ENCODE measurements at regions not wholly inside any gene's neighbourhood (a gene's known extent, or its start where the extent isn't known, plus 50 kb on each side); places are given as distances from the start of the nearest gene placed in this dataset.

DNA sequence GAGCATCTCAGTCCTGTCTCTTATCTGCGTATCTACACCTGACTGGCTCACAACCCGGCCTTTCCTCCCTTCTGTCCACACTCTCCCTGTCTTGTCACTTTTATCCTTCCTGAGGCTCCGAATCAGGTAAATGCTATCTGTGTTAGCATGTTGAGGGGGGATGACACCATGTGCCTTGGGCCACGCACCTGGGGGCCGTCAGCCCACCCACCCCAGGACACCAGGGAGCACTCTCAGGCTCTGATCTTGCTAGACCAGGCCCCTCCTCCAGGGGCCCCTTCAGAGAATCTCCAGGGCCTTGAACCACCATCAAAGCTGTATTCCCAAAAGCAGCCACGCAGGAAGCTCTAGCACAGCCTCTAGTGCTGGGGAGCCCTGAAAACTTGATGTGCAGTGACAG, 278.7 kb upstream of the SHH start:
- FAIRE-seq: no peak

DNA sequence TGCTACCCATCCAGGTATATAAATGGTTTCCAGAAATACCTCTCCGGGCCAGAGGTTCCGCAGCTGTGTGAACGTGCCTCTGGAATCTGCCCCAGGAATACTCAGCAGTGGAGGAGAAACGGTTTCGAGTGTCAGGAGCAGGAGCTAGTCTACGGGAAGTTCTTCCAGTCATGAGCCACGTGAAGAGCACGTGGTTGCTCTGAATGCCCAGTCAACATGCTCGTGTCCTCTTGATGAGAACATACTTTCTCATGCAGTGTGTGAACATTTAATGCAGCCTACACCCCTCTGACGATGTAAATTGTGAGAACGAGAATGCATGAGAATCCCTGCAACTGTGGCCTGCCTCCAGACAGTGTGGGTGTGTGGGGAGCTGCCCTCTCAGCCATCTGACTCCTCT, 277.0 kb upstream of the SHH start:
- FAIRE-seq: no peak

DNA sequence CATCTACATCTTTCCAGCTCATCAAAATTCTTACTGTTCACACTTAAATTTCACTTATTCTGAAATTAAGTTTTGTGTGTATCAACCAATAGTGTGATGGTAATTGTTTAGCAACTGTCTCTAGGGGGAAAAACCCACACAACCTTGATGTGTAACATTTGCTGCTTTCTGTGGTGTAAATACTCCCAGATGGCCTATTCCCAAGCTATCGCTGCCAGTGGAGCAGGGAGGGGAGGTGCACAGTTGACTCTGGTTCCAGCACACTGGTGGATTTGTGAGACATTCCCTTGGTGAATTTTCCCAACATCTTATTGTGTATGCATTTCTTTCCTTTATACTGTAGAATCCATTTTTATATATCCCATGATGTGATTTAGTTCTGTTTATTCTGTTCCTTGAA, 275.9 kb upstream of the SHH start:
- no peak for FAIRE-seq

DNA sequence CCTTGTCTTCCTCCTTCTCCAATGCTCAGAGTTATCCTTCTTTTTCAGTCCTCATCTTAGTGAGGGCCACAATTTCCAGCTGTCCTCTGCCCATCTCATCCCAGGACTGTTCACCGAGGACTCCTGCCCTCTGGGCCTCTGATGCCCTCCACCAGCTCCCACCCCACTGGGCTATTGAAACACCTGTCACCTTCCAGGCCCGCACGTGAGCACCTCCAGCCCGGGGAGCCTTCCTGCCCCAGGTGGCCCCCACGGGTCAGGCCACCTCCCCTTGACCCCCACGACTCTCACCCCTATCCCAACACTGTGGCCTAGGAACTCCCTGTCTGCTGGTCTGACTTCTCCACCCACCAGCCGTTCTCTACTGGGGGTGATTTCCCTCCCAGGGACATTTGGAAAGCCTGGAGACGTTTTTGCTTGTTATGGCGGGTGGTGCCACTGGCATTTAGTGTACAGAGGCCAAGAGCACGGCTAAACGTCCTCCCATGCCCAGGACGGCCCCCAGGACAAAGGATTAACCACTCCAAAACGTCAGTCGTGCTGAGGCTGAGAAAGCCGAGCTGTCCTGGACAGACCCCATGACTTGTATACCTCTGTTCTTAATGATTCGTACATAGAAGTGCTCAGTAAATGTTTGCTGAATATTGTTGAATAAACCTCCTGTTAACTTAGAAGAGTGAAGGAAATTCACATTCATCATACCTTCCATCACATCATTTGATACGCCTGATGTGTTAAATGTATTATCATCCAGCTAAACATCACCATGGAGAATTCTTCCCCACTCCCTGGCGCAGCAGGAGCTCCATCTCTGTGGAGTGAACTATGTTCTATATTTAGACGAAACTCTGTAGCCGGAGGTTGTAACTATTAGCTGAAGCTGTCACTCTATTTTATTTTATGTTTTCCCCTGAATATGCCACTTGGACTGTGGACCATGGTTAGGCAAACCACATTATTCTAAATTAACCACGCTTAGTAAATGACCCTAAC, 270.1 kb upstream of the SHH start:
- no peak for FAIRE-seq

DNA sequence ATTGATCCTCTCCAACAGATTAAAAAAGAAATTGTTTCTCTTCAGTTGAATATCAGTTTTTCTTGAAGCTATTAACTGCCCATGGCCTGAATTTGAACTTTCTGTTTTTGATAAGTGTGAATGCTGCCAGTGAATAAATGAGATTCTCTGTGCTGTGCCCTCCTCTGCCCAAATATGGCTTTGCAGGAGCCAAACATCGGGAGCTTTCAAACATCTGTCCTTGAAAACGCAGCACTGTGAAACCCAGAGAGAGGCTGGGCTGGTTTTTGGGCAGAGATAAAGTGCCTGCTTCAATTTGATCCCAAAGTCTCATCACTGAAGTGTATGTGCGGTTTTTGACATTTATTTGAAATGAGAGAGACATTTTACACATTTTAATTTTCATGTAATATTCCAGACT, 268.3 kb upstream of the SHH start:
- FAIRE-seq: no peak

DNA sequence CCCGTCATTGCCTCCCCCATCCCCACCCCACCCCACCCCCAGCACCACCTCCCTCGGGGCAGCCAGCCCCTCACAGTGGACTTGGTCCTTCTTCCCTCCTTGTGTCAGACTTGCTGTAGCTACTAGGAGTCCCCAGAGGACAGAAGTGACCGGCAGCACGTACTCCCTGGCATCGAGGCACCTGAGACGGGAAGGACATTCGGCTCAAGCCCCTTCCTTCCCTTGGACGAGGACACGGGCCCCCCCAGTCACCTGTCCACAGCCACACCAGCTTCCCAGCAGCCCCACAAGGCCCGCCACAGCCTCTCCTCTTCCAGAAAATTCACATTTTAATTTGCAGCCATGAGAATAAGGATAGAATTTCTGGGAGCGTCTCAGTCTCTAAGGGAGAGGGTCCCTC, 267.8 kb upstream of the SHH start:
- FAIRE-seq: no peak

DNA sequence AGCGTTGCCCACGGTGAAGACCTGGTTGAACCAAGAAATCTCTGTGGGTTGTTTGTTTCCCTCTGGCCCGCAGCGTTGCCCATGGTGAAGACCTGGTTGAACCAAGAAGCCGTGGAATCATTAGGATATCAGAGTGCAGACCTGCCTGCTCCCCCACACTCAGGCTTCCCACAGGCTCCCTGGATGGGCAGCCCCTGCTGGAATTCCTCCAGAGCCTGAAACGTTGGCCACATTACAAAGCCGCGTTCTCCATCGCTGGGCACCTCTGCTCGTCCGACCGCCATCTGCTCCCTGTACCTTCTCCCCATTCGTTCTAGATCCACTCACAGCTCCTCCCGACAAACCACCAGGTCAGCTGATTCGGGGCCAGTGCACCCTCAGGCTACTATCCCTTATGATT, 266.9 kb upstream of the SHH start:
- no peak for FAIRE-seq

DNA sequence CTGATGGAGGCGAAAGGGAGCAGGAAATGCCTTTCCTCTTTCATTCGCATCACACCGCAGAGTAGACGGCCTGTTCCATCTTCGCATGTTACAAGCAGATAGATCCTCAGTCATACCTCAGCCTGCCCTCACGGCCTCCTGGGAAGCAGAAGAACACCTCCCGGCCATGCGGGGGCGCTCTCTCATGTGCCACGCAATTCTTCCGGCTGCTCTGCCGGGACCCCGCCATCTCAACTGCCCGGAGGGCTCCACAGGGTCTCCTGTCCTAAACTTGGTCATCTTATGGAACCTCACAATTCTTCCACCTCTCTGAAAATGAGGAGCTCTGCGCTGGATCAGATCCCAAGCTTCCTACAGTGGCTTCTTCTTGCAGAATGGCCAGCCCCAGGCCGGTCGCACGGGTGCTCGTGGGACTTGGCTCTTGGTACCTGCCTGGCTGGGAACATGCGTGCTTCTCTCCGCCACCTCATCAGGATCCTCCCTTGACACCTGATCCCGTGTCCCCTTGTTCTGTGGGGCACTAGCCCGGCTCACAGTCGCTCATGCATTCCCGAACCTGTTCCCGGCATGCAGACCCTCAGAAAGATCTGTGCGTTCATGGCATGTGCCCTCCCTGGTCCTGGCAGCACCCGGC, 262.8 kb upstream of the SHH start:
- FAIRE-seq: no peak

DNA sequence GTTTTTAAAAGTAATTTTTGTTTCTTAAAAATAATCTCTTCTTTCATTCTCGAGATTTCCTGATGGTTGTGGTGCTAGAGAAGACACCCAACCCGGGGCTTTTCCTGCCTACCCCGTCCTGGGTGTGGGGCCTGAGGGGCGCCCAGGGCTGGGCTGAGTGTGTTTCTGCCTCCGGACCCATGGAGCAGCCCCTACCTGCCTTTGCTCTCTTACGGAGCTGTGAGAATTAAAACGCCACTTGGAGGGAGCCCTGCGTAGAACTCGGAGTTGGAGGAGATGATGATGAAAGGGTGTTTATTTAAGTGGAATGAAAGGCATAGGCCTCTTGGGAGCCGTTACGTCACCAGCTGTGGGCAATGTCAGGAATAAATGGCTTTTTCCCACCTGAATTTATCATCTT, 261.8 kb upstream of the SHH start:
- no peak for FAIRE-seq

DNA sequence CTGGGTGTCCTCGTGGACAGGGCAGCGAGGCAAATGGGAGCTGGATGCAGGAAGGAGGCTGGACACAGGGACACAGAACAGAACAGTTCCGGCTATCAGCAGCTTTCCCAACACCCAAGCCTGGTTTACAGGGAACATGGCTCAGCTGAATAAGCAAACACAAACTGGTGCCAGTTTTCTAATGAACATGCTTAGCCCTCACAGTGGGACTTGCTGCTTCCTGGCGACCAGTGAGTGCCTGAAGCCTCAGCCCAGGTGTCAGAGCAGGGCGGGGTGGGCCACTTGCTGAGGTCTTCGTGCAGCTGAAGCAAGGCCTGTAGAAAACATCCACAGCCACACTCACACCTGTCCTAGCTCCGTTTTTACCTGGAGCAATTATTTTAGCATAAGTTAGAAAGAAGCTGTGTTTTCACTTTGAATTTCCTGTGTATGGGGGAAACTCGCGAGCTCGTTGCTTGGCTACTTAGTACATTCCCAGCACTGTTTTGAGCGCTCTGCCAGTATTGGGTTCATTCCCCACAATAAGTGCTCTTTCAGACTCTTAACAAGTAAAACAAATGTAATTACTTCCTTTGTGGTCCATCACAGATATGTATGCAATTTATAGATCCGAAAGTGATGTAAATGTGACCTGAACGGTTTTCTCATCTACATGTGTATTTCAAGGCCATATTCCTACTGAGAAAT, 261.2 kb upstream of the SHH start:
- no peak for FAIRE-seq

DNA sequence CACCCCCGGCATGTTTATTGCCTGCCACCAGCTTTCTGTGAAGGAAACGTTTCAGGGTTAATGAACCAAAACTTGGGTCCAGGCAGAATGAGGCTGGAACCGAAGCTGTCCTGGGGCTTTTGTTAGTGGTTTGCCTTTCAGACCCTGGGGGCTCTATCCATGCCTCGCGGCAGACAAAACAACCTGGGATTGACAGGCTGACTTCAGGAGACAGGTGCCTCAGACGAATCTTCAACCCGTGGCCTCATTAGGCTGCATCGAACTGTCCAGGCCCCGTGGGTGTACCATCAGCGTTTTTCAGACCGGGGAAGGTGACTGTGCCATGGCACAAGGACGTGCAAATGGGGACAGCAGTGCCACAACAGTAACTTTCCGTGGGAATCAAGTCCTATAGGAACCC, 259.3 kb upstream of the SHH start:
- FAIRE-seq: no peak

DNA sequence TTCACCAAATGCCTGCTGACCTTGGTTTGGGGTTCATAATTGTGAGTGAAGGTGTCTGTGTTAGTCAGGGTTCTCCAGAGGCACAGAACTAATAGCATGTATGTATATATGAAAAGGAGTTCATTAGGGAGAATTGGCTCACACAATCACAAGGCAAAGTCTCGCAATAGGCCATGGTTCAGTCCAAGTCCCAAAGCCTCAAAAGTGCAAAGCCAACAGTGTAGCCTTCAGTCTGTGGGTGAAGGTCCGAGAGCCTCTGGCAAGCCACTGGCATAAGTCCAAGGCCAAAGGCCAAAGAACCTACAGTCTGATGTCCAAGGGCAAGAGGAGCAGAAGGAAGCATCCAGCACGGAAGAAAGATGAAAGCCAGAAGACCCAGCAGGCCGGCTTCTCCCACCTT, 257.6 kb upstream of the SHH start:
- no peak for FAIRE-seq

DNA sequence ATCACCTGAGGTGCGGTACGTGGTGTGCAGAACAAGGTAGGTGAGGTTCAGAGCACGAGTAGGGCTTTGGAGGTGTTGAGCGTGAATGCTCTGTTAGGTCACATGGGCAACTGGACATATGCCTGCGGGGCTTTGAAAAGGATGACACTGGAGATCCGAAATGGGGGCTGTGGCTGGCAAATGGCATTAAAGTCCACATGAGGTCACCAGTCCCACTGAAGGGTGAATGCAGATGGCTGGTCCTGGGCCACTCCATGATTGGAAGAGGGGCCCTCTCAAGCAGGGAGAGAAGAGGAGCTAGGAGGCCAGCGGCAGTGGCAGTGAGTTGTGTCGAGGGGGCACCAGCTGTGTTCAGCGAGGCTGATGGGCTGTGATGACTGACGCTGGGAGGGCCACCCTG, 254.9 kb upstream of the SHH start:
- no peak for FAIRE-seq

DNA sequence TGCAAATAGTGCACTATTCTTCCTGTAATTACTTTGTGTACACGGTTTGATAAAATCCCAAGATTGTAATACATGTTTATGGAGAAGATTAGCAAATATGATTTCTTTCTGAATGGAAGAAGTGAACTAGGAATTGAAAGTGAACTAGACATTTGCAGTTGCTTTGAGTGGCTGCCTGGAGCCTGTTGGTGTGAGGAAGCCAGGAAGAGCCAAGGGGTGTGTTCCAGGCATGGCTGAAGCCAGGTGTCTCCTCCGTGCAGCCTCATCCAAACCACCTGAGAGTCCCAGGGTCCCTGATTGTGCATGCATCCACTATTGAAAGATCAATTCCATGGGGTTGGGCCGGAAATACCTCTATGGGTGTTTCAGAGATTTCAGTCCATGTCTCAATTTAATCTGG, 253.1 kb upstream of the SHH start:
- FAIRE-seq: no peak

DNA sequence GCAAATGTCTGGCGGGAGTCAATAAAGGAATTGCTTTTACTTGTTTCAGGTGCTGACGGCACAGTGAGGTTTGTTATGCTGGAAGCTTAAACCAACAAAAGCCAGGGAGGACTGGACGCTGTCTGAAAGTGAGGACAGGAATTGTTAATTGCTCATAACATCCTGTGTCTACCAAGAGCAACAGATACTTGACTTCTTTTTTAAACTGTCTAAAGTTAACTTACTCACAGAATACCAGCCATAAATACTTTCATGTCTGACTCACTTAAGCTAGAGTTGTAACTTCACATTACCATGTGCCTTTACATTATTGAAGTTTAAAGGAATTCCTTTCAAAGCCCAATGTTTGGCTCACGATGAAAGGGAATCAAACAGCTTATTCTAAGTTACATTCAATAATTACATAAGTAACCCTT, 252.7 kb upstream of the SHH start:
- no peak for FAIRE-seq

DNA sequence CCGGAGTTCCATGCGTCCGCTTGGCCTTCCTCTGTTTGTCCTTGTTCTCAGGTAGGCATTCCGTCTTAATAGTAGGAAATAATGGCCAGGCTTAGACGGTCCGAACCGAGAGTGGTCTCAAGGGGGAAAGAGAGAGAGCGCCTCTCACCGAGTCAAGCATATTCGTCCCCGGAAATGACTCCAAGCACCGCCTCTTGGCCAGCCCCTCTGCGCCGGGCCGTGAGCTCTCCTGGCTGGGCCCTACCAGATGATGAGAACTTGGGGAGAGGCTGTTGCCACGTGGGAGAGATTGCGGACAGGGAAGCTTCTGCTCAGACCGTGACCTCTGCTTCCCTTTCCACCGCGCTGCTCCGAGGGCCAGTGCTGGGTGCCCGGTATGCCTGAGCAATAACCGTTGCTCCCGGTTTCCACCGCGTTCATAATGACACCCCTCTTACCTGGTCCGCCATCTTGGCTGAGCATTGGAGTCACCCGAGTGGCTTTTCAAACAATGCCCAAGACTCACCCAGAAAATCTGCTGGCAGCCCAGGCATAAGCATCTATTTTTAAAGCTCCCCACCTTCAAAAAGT, 251.1 kb upstream of the SHH start:
- no peak for FAIRE-seq

DNA sequence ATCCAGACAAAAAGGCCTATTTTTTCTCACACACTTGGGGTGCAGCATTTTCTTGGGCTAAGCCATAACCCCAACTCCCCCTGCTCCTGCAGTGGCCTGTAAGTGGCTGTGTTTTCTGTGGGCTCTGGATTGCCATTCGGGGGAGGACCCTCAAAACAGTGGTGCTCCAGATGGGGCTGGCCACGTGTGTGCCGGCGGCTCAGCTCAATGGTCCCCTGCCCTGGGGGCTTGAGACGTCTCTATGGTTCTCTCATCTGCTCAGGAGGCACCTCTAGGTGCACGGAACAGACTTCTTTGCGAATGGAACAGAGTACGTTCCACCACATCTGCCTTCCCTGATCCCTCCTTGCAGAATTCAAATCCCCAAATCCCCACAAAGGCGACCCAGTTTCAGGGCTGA, 250.0 kb upstream of the SHH start:
- FAIRE-seq: no peak

DNA sequence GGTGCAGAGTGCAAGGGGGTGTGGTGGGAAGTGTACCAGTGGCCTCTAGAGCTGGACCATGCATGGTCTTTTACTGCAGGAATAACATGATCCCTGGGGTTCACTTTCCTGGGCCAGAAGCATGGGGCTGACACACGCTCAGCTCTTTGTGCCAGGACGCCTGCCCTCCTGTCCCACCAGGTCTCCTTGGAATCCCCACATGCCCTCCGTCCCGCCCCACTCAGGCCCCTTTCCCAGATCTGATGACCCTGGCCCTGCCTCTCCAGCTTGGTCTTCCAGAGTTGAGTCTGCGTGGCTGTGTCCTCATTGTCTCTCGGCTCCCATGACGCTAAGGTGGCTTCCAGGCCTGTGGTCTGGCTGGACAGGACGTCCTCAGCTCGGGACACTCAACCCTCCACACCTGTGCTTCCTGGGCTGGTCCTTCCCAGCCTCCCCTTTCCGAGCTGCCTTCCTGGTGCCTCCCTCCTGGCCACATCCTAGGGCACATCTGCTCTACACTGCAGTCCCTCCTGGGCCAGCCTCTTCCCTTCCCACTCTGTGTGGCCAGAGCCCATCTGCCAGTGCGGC, 249.5 kb upstream of the SHH start:
- FAIRE-seq: no peak

DNA sequence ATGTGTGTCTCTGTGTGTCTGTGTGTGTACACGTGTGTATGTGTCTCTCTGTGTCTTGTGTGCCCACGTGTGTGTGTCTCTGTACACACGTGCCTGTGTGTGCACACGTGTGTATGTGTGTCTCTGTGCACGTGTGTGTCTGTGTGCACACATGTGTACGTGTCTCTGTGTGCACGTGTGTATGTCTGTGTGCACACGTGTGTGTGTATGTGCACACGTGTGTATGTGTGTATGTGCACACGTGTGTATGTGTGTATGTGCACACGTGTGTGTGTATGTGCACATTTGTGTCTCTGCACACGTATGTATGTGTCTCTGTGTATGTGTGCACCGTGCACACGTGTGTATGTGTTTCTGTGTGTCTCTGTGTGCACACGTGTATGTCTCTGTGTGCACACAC, 248.7 kb upstream of the SHH start:
- no peak for FAIRE-seq

DNA sequence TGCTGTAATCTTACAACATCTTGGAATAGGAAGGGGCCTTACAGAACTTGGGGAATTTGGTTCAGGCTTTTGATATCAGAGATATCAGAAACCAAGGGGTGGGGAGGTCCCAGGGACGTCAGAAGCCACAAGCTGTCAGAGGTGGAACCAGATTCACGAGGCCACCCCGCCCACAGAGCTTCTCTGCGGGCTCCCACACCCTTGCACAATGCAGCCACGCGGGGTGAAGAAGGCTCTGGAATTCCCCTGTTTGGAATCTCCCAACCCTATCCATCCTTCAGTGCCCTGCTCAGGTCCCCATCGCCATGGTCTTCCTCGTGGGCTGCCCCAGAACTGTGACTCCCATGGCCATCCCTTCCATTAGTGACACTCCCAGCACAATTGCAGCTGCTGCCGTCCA, 247.1 kb upstream of the SHH start:
- no peak for FAIRE-seq

DNA sequence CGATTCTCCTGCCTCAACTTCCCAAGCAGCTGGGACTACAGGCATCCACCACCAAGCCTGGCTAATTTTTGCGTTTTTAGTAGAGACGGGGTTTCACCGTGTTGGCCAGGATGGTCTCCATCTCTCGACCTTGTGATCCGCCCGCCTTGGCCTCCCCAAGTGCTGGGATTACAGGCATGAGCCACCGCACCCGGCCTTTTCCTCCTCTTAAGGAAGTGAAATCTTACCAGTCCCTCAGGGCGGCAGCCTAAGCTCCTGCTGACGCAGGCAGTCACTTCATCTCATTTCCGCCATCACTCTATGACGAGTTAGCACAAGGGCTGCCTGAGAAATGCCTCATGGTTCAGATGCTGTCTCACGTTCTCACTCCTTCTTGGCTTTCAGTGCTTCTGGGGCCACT, 246.0 kb upstream of the SHH start:
- FAIRE-seq: no peak

DNA sequence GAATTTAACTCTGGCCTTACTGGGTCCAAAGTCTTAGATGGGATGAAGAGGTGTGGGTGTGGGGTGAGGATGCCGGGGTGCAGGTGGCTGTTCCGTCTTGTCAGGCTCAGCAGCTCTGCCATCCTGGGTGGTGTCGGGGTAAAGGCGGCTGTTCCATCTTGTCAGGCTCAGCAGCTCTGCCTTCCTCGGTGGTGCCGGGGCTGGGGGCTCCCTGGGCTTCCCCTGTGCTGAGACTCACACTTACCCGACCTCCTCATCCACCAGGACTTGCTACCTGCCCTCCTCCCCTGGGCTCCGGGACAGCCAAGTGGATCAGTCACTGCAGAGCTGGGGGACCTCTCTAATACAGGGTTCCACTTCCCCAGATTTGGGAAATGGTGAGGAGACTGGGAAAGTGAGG, 244.3 kb upstream of the SHH start:
- no peak for FAIRE-seq

DNA sequence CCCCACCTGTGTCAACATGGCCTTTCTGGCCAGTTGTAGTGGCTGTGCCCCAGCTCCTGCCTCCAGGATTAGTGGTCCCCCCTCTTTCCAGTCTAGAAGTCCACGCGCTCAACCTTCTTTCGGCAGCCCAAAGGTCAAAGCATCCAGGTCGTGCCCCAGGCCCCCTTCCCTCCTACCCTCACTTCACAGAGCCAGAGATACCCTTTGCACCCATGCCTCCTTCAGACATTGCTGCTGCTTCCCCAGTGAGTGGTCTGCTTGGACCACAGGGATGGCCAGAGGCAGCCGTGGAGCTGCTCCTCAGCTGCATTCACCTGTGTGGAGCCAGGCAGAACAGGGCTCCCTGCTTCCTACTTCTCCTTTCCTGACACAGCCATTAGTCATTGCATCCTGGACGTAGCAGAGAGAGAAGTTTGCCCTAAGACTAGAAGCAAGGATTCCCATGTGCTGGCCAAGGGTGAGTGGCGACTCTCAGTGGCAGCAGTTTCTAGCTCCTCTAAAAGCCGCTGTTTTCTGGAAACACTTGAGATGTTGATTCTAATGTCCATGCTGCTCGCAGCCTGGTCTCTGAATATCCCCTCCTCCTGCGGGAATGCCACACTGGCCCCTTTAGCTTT, 243.1 kb upstream of the SHH start:
- no peak for FAIRE-seq
